ENCODE measurements at regions not wholly inside any gene's neighbourhood (a gene's known extent, or its start where the extent isn't known, plus 50 kb on each side); places are given as distances from the start of the nearest gene placed in this dataset.

- intact Hi-C loops (cut with DNase I; ENCODE audit: low total_unique reads), result no loop called here
- H3K9me3 ChIP-seq, result no peaks in the 10 kb centered on the region
- TF ChIP-seq POLR2AphosphoS5 (IDR thresholded peaks at IDR 0.05) (no peak), CTCF (IDR thresholded peaks at IDR 0.05) (no peak), POLR2A (IDR thresholded peaks at IDR 0.05) (no peak)
- peaks cover 0 to 37% of the 10 kb centered on the region in 2 donors for H3K27me3 ChIP-seq
- no peaks in the 10 kb centered on the region for H3K36me3 ChIP-seq
- peak in 1 of 2 donors; percentile 7 for DNase-seq (ENCODE audit: low spot score in 2 of 2)
- no peak overlapping the region for H3K27ac ChIP-seq
- no peak overlapping the region for H3K4me3 ChIP-seq
- H3K4me1 ChIP-seq, result no peaks in the 10 kb centered on the region
Observed at GRCh38 chr14:104281768-104282301, 143.4 kb downstream of the KIF26A start.

GRCh38 chr14:104282332-104283196, 144.2 kb downstream of the KIF26A start:
- H3K36me3 ChIP-seq, result no peaks in the 10 kb centered on the region
- H3K27me3 ChIP-seq, result peaks cover 0 to 30% of the 10 kb centered on the region in 2 donors
- no peak for TF ChIP-seq POLR2A (IDR thresholded peaks at IDR 0.05)
- TF ChIP-seq POLR2AphosphoS5 (IDR thresholded peaks at IDR 0.05), result no peak
- TF ChIP-seq CTCF (IDR thresholded peaks at IDR 0.05), result no peak
- no peaks in the 10 kb centered on the region for H3K4me1 ChIP-seq
- peak in 1 of 2 donors; percentile 39 for DNase-seq (ENCODE audit: low spot score in 2 of 2)
- no peak overlapping the region for H3K27ac ChIP-seq
- intact Hi-C loops (cut with DNase I; ENCODE audit: low total_unique reads), result no loop called here
- no peaks in the 10 kb centered on the region for H3K9me3 ChIP-seq
- no peak overlapping the region for H3K4me3 ChIP-seq

DNA sequence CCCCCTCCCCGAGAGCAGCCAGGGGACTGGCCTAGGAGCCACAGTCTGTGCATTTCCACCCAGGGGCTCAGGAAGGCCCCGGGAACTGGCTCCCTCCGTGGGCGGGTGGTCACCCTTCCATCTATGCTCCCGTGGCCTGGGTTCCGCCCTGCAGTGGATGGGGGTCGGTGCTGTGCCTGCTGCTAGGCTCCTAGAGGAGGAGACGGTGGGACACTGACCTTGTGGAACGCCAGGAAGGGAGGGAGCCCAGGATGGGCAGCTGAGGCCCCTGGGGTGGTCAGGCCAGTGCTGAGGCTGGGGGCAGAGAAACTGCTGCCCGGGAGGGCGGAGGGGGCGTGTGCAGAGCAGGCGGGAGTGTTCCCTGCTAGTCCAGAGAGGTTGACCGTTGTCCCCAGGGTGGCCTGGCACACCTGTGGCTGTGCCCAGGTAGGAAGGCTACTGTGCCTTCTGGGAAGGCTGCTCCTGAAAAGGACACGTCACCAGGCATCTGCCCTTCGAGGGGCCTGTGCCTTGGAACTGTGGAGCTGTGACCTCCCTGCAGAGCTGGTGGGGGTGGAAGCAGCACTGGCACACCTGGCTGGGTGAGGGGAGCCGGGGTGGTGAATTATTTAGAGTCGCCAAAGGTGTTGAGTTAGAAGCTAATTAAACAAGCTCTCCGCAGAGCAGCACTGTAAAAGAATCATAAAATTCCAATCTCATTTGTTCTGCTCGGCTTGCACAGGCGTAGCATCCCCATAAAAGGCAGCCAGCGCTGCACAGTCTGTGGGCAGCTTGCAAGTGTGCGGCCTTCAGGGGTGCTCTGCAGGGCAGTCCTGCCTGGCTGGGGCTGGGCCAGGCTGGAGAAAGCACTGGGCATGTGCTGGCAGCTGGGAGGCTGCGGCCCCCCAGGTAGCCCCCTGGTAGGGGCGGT, 145.1 kb downstream of the KIF26A start:
- Histone ChIP-seq H3K4me3 (no peak overlapping the region), H3K36me3 (no peaks in the 10 kb centered on the region), H3K27ac (no peak overlapping the region), H3K4me1 (no peaks in the 10 kb centered on the region), H3K27me3 (peaks cover 0 to 23% of the 10 kb centered on the region in 2 donors), H3K9me3 (no peaks in the 10 kb centered on the region)
- TF ChIP-seq POLR2AphosphoS5 (IDR thresholded peaks at IDR 0.05), result no peak
- intact Hi-C loops (cut with DNase I; ENCODE audit: low total_unique reads), result no loop called here
- peak in 1 of 2 donors; percentile 42 for DNase-seq (ENCODE audit: low spot score in 2 of 2)

GRCh38 chr14:104284107-104284592, 145.8 kb downstream of the KIF26A start:
- no peaks in the 10 kb centered on the region for H3K9me3 ChIP-seq
- peaks cover 0 to 18% of the 10 kb centered on the region in 2 donors for H3K27me3 ChIP-seq
- H3K4me1 ChIP-seq, result no peaks in the 10 kb centered on the region
- TF ChIP-seq POLR2AphosphoS5 (IDR thresholded peaks at IDR 0.05) (no peak), POLR2A (IDR thresholded peaks at IDR 0.05) (no peak), CTCF (IDR thresholded peaks at IDR 0.05) (no peak)
- no peaks in the 10 kb centered on the region for H3K36me3 ChIP-seq
- DNase-seq (ENCODE audit: low spot score in 2 of 2), result peak in 1 of 2 donors; percentile 27
- no peak overlapping the region for H3K27ac ChIP-seq
- H3K4me3 ChIP-seq, result no peak overlapping the region
- intact Hi-C loops (cut with DNase I; ENCODE audit: low total_unique reads), result no loop called here

GRCh38 chr14:104284636-104285507, 146.5 kb downstream of the KIF26A start:
- intact Hi-C loops (cut with DNase I; ENCODE audit: low total_unique reads), result no loop called here
- Histone ChIP-seq H3K27me3 (peaks cover 0 to 12% of the 10 kb centered on the region in 2 donors), H3K36me3 (no peaks in the 10 kb centered on the region), H3K4me1 (no peaks in the 10 kb centered on the region), H3K4me3 (no peak overlapping the region), H3K9me3 (no peaks in the 10 kb centered on the region), H3K27ac (no peak overlapping the region)
- DNase-seq (ENCODE audit: low spot score in 2 of 2), result no peak
- TF ChIP-seq POLR2A (IDR thresholded peaks at IDR 0.05) (no peak), POLR2AphosphoS5 (IDR thresholded peaks at IDR 0.05) (no peak)

Data from breast epithelium (tissue), 4 donors.